NCI-H1092 treated with DMSO at 0.1 percent for 48 hours (cell line): ENCODE measurements at regions not wholly inside any gene's neighbourhood (a gene's known extent, or its start where the extent isn't known, plus 50 kb on each side); places are given as distances from the start of the nearest gene placed in this dataset.

Experiments
- DNase-seq: peaks from one replicate; lab custom pipeline; 2025; lab: John Stamatoyannopoulos, UW

DNA sequence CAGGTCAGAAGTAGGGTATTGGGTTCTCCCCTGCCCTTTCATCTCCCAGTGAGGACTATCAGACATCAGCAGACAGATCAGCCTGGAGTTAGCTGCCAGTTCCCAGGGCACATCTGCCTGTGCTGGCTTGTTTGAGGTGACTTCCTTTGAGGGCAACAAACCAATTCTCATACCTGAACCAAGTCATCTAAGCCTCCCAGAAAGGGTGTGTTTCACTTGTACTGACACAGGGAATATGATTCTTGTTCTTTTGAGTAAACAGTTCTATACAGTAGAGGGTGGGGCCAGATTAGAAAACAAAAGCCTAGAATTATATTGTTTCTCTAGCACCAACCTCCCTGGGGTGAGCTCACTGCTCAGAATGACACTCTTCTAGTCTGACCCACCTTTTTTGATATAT lies 591.9 kb downstream of the SLC4A3 start:
- DNase-seq: no peak

DNA sequence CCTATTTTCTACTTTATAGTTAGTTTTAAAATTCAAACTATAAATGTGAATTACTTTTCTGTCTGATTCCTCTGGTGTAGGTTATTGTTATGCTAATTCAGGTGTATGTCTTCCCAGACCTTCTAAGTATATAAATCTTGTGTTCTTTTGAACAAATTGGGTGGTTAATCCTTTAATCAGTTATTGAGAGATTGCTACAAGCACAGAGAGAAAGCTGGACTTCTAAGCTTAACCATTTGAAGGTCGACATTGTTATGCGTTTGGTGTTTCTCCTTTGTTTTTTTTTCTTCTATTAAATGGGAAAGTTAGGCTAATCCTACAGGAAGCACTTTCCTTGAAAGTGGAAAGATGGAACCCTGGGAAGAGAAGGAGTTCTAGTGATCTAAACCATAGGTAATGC lies 592.6 kb downstream of the SLC4A3 start:
- DNase-seq: no peak

DNA sequence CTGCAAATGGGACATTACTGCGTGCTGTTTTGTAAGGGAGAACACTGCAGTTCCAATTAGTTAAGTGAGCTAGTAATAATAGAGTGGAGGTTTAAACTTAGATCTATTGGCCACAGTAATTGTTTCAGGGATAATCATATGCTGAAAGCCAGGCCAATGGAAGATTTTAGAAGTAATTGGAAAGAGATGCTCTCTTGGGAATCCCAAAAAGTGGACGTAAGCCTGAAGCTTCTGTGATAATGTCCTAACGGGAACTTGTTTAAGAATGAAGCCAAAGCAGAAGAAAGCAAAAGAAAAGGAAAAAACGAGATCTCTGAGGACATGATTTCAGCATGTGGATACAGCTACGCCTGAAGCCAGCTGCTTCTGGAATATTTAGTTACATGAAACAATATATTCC lies 594.6 kb downstream of the SLC4A3 start:
- no peak for DNase-seq

DNA sequence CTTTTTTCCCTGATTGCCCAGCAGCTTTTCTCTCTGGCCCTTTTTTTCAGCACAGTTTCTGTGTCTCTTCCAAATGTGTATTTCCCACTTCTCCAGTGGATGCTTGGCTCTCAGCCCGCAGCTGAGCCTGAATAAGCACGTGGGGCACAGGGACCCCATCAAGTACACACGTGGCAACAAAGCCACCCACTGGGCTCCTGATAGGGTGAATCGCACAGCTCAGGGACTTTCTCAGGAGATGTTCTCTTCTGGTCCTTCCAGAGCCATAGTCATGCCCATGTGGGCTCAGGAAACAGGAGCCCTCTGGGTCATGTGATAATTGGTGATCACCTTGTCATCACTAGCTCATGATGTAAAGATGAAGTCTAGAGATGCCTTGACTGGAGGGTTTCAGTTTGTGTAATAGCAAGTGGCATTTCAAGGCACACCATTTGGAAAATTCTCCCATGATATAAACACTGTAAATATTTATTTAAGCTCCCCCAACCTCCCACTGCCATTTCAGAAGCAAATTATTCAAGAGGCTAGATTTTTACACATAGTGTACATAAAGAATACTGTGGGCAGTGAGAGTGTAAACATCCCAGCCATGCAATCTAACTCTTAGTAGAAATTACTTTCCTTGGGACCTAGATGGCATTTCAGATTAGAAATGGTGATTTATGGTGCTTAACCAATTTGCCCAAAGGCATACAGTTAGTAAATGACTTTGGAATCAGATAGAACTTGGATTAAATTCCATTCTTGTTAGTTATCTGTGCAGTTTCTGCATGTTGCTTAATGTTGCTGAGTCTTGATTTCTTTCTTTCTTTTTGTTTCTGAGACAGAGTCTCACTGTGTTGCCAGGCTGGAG lies 597.5 kb downstream of the SLC4A3 start:
- DNase-seq: no peak

DNA sequence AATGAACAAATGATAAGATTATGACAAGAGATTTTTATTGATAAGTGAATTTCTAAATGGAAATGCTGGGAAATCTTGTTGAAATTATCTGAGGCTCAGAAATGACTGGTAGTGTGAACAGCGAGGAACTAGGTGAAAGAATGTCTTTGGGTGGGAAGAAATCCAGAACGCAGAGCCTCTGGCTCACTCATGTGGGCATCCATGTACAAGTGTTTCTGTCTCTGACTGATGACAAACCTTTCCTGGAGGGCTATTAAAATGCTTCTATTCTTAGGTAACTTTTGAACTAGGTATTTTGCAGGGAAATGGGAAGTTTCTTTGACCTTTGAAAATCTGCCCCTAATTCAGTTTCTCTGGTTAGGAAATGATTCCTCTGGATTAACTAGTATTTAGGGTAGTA lies 598.6 kb downstream of the SLC4A3 start:
- no peak for DNase-seq

DNA sequence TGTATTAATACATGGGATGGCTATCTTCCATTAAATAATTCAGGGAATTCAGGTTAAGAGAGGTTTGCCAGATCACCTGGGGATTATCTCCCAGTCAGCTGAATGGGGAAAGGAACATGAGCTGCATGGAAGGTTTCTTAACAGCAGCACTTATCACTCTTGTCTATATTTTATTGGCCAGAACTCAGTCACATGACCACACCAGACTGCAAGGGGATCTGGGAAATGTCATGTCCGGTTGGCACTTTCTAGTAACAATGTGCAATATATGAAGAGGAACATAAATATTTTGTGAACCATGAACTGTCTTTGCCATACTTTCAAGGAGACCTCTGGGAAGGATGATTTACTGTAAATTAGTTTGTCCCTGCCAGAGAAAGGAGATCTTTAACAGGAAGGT lies 599.1 kb downstream of the SLC4A3 start:
- no peak for DNase-seq

DNA sequence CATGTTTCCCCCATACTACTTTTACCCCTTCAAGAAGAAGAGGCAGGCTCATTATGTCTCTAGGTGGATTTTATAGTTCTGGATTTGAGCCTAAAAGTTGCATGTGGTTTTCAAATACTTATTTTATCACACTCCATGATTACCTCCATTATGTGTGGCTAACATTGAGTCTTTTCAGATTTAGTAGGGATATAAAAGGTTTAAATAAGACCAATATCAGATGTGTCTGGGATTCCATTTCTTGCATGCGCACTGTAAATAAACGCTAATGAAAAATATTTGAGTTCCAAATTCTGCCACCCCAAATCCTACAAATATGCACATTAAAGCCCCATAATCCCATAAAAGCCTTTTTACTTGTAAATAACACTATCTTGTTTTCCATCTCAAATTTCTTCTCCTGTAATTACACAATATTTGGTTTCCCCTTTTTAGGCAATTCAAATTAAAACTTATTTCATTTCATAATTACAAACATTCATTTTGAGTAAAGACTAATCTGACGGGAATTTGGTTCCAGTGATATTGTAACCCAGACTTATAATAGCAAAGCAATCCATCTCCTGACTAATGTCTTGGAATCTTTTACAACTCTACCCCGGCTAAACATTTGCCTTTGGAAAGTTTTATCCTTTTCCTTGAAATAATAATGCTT lies 600.0 kb downstream of the SLC4A3 start:
- DNase-seq: no peak

DNA sequence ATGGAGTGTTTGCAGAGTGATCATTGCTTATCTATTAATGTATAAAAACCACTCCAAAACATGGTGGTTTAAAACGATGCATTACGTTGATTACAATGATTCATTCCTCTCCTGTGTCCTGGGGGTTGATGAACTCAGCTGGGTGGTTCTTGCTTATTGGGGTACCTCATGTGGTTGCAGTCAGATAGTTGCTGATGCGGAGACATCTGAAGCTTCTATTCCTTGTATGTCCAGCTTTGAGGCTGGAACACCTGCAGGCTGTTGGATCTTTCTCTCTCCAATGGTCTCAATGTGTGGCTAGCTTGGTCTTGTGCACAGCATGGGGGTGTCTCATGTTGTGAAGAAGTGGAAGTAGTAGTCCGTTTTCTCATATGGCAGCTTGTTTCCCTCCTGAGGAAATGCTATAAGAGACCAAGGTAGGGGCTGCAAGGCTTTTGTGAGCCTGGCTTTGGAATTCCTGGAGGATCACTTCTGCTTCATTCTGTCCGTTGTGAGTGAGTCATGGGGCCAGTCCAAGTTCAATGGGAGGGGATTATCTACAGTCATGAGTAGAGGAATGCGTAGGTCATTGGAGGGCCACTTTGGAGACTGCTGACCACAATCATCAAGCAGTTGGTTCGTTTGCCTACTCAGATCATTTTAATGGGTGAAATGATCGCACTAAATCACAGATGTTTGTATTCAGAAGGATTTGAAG lies 601.0 kb downstream of the SLC4A3 start:
- DNase-seq: no peak

DNA sequence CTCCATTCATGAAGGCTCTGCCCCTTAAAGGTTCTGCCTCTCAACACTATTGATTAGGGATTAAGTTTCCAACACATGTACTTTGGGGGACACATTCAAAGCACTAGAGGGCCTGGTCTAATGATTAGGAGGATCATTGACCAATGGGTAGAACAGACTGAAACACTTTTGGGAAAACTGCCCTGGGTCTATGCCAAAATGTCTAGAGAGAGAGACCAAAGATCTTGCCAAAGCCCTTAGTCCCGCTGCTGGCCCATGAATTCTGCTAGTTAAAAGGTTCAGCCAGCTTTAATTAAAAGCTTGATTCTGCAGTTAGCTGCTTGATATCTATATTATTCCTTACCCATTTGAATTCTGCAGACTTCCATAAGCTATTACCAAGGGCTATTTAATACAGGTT lies 613.2 kb downstream of the SLC4A3 start:
- DNase-seq: peak; percentile 14

DNA sequence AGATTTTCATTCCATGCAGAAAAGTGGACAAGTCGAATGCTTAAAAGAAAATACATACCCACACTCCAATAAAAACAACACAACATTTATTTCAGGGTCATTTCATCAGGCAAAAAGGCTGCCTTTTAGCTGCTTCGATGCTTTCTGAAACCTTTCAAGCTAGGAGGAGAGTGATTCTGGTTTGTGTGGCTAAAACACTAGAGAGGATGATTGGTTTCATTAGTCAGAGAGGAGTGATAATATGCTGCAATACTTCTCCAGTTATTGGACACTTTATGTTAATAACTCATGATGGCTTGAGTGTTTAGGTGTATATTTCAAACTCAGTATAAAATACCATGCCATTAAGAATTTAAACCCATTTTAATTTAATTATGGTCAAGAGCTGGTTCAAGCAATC lies 614.0 kb downstream of the SLC4A3 start:
- DNase-seq: no peak

DNA sequence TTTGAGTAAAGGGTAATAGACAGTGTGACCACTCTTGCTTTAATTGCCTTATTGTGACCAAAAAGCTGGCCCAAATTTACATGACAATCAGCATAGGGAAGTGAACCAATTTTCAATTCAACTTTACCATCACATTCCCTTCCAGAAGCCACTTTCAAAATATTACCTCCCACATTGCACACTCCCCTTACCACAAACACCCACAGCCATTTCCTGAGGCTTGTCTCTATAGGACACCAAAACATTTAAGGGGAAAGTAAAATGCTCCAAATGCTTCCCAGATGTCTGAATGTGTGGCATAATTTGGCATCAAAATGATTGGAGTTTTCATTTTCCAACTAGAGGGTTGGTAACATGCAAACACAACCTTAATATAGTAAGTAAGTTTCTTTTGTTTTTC lies 616.1 kb downstream of the SLC4A3 start:
- no peak for DNase-seq

DNA sequence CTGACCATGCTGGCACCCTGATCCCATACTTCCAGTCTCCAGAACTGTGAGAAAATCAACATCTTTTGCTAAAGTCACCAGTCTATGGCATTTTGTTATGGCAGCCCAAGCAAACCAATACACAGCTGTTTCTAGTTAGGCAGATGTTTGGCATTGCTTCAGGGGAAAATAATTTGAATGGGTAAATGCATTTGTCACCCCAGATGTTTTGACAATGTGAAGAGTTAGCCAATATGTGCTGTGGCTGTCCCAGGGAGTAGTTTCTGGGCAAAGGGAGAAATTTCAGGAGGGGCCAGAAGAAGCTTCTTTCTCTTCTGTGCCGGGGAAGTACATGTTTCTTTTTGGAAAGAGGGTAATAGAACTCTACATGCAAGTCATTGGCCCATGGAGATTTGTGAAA lies 619.0 kb downstream of the SLC4A3 start:
- DNase-seq: no peak

DNA sequence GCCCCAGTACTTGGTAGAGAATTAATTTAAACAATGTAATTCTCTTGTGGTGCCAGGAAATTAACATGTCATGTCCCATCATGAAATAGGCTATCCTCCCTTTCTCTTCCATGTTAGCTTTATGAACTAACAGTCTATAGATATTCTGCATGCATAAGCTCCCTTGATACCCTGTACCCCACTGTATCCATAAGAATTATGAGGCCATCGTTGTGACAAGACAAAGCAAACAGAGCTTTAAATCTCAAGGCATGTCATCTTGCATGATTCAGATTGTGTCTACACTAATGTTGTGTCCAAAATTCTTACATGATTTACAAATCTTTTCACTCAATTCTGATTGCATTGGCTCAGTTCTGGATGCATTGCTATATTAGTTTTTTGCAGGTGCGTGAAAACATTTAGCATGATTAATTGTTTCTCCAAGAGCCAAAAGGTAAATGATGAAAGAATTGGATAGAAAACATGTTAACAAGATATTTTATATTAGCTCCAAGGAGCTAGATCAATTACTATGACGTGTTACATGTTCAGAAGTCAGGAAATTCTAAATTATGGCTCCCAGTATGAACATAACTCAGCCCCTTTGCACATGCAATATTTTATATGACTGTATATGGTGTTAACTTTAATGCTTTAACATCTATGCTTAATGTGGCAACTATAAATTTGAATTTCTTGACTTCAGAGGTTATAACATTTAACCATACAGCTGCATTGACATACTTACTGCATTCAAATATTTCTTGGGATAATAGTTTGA lies 620.3 kb downstream of the SLC4A3 start:
- DNase-seq: no peak

DNA sequence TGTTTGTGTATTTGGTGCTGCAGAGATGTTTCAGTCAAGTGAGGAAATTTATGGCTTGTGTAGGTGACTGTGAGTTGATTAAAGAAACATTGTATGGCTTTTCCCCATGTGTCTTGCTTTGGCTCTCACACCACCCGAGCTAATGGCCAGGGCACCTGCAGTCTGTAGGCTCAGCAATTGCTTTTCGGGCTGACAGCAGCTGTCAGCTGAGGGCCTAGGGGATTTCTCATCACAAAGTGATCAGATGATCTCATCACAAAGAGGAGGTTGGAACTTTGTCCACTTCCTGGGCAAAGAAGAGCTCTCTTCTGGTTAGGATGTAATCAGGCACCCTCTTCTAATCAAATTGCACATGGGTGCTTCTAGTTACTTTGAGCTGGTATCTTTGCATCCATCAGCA lies 632.2 kb downstream of the SLC4A3 start:
- no peak for DNase-seq

DNA sequence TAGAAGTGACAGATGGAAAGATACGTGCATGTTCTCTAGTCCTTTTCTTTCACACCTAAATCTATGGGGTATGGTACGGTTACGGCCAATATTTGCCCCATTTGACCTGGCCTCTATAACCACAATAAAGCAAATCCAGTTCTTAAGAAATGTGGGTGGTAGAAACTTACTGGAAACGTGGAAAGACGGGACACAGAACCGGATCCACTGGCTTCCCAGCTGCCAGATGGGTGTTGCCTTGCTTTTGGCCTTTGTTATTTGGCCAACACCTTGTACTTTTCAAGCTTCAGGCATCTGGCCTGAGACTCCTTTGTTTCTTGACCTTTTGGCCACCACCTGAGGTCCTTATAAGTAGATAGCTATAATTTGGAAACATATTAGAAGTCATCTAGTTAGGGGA lies 635.9 kb downstream of the SLC4A3 start:
- DNase-seq: no peak

DNA sequence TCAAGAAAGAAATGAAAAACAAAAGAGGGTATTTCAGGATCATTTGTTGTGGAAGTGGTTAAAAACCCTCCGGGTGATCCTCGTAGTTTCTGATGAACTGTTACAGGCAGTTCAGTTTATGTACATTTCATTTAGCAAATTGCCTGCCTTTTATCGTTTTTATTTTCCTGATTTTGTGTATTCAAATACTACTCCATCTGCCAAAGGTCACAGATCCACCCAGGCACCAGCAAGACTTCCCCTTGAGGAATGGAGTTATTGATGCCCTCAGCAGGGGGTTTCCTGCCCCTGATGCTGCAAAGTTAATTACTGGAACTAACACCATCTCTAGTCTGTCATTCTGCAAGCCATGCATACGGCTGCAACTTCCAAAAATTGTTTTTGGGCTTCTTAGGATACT lies 641.9 kb downstream of the SLC4A3 start:
- peak; percentile 0 for DNase-seq

DNA sequence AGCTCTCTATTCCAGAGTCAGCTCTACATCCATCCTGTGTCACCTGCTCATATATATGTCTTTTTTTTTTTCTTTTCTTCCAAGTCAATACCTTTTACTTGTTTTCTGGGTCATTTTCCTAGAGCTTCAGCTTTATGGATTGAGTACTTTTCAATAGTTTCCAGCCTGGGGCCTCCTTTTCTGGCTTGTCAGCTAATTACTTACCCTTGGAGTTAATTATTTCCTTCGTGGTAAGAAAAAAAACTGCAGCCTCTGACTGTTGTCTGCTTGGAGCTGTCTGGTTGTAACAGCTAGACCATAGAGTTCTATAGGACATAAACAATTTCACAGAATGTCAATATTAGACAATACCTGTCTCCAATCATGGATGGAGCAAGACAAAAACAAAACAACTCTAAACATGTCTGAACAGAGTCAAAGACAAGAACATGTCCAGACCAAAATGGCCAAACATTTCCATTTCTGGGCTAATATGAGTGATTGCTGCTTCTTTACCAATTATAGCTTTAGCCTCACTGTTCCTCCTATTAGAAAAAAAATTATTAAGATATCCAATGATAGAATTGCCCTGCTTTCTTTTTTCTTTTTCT lies 643.1 kb downstream of the SLC4A3 start:
- DNase-seq: no peak

DNA sequence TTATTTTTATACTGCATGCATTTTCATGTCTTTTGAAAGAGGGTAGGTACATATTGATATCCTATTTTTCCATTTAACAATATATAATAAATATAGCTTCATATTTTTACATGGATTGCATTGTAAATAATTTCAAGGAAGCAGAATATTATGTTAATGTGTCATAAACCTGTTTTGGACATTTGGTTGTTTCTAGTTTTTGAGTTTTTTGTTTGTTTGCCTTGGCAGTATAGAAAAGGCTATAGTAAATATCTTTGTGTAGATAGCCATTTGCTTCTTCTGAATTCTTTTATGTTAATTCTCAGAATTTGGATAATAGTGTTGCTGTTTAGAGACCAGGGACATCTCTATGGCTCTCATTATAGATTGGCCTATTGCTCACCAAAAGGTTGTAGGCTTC lies 645.2 kb downstream of the SLC4A3 start:
- no peak for DNase-seq

DNA sequence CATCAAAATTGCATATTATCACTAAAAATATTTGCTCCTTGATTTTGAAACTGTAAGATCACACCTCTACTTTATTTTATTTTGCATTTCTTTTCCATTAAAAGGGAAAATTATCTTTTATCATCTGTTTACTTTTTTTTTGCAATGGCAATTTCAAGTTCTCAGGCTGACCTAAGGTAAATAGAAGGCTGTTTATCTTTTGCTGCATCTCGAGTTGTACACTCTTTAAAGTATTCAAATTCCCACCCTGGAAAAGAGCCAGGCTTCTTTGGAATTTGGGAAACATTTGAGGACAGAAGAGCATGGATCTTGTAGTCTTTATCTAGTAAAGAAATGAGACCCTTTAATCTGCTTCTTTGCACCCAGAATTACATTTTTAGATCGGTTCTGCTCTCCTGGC lies 645.7 kb downstream of the SLC4A3 start:
- no peak for DNase-seq

DNA sequence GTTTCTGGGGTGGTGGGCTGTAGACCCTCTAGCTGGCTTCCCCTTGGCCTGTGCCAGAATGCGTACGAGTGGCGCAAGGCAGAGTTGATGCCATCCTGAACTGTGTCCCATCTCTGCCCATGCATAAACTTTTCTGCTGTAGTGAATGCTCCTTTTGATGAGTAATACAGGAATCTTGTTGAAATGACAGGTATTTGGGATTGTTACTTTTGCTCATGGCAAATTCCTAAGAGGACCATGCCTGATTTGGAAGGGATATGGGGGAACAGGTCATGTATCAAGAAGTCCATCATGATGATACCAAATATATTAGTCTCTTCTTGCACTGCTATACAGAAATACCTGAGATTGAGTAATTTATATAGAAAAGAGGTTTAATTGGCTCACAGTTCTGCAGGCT lies 648.0 kb downstream of the SLC4A3 start:
- DNase-seq: no peak

DNA sequence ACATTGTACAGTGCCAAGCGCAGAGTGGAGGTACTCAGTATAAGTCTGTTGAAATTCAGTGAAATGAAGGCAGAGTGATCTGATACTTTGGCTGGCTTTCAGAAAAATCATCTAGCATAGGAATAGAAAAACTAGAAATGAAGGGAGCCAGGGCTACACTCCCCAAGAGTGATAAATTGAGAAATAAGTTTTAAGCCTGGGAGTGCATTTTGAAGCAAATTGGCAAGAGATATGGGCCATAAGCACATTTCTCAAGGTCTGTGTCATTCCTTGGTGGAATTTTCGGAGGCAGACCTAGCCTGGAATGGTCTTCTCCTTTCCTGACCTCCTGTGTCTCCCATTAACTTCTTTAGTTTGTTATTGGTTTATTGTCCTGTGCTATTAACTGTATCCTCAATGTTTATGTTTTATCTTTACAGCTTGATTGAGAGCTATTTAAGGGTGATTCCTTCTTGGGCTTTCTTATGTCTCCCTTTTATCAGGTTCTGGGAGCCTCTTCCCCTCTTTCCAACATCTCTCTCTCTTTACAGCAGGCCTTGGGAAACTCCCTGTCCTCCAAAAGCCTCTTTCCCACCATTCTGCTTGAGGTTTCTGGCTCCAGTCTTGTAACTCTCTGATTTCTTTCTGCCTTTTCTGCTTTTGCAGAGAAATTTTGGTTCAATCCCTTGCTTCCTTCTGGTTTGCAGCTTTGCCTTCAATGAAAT lies 649.5 kb downstream of the SLC4A3 start:
- no peak for DNase-seq
